Liver (tissue), 8 donors: ENCODE measurements at regions not wholly inside any gene's neighbourhood (a gene's known extent, or its start where the extent isn't known, plus 50 kb on each side); places are given as distances from the start of the nearest gene placed in this dataset.
A peak's percentile ranks its signal among the peaks of the same experiment; 100 is the strongest.

Source experiments
- DNase-seq: peaks from one replicate; pipeline ENCODE4 v3.0.0-alpha.2; 2017; ENCODE audit warnings: low spot score
- H3K27ac ChIP-seq, 2 donors: one replicate each; pipeline ENCODE4 v1.7.0; 2013; ENCODE audit warnings: inconsistent platforms in 2 of 2, low read length in 2 of 2, control low read depth in 1 of 2, low read depth in 1 of 2, mild to moderate bottlenecking in 1 of 2
- H3K27me3 ChIP-seq, 4 donors: one replicate each; pipeline versions ENCODE4 v1.6.1 to v1.7.0; 2013; ENCODE audit warnings: low read length in 3 of 4, inconsistent platforms in 1 of 4, mild to moderate bottlenecking in 1 of 4, moderate library complexity in 1 of 4; ENCODE audit not compliant: control insufficient read depth in 4 of 4, insufficient read depth in 4 of 4
- H3K36me3 ChIP-seq, 4 donors: one replicate each; pipeline versions ENCODE4 v1.6.1 to v1.7.0; 2013; ENCODE audit warnings: low read length in 3 of 4, mild to moderate bottlenecking in 3 of 4, low read depth in 1 of 4, moderate library complexity in 1 of 4; ENCODE audit not compliant: control insufficient read depth in 4 of 4, insufficient read depth in 3 of 4
- H3K4me1 ChIP-seq, 4 donors: one replicate each; pipeline versions ENCODE4 v1.6.1 to v1.7.0; 2013; ENCODE audit warnings: low read length in 3 of 4, mild to moderate bottlenecking in 3 of 4, moderate library complexity in 1 of 4; ENCODE audit not compliant: control insufficient read depth in 4 of 4, insufficient read depth in 4 of 4
- H3K4me3 ChIP-seq, 3 donors: one replicate each; pipeline versions ENCODE4 v1.6.1 to v1.7.0; 2013; ENCODE audit warnings: low read length in 3 of 3, control low read depth in 1 of 3, low read depth in 1 of 3, mild to moderate bottlenecking in 1 of 3
- H3K9ac ChIP-seq, 2 donors: one replicate each; pipeline ENCODE4 v1.7.0; 2013; ENCODE audit warnings: low read length in 2 of 2, mild to moderate bottlenecking in 2 of 2, moderate library complexity in 2 of 2, control low read depth in 1 of 2, low read depth in 1 of 2
- H3K9me3 ChIP-seq, 4 donors: one replicate each; pipeline versions ENCODE4 v1.6.1 to v1.7.0; 2013; ENCODE audit warnings: low read length in 3 of 4; ENCODE audit not compliant: control insufficient read depth in 4 of 4
- EGR1 ChIP-seq, 2 donors: IDR thresholded peaks; 2 replicates each; pipeline ENCODE4 v1.6.1; 2016 to 2018; ENCODE audit warnings: antibody characterized with exemption in 2 of 2, low read depth in 2 of 2
- FOXA1 ChIP-seq: IDR thresholded peaks from 2 replicates; pipeline ENCODE4 v1.6.1; 2016; ENCODE audit warnings: antibody characterized with exemption
- GABPA ChIP-seq, 2 donors: IDR thresholded peaks in 1 of 2; conservative IDR thresholded peaks in 1 of 2; 2 replicates each; pipeline ENCODE4 v1.6.1; 2016; ENCODE audit warnings: antibody characterized with exemption in 2 of 2, mild to moderate bottlenecking in 1 of 2, moderate library complexity in 1 of 2
- HNF4A ChIP-seq, 2 donors: conservative IDR thresholded peaks; 2 replicates each; pipeline ENCODE4 v1.6.1; 2016; ENCODE audit warnings: antibody characterized with exemption in 2 of 2, mild to moderate bottlenecking in 2 of 2
- HNF4G ChIP-seq: IDR thresholded peaks from 2 replicates; pipeline ENCODE4 v1.6.1; 2016; ENCODE audit warnings: antibody characterized with exemption
- JUND ChIP-seq, 2 donors: IDR thresholded peaks; 2 replicates each; pipeline ENCODE4 v1.6.1; 2016; ENCODE audit warnings: antibody characterized with exemption in 2 of 2
- NR2F2 ChIP-seq: IDR thresholded peaks from 2 replicates; pipeline ENCODE4 v1.6.1; 2016; ENCODE audit warnings: antibody characterized with exemption
- RAD21 ChIP-seq, 2 donors: IDR thresholded peaks; 2 replicates each; pipeline ENCODE4 v1.6.1; 2016; ENCODE audit warnings: antibody characterized with exemption in 2 of 2, mild to moderate bottlenecking in 2 of 2
- REST ChIP-seq: IDR thresholded peaks from 2 replicates; pipeline ENCODE4 v1.6.1; 2016; ENCODE audit warnings: antibody characterized with exemption, mild to moderate bottlenecking
- SP1 ChIP-seq: IDR thresholded peaks from 2 replicates; pipeline ENCODE4 v1.6.1; 2018; ENCODE audit warnings: antibody characterized with exemption, mild to moderate bottlenecking
- TAF1 ChIP-seq: conservative IDR thresholded peaks from 2 replicates; pipeline ENCODE4 v1.6.1; 2016; ENCODE audit warnings: antibody characterized with exemption, mild to moderate bottlenecking
- YY1 ChIP-seq: IDR thresholded peaks from 2 replicates; pipeline ENCODE4 v1.6.1; 2016; ENCODE audit warnings: antibody characterized with exemption, mild to moderate bottlenecking
- ZBTB33 ChIP-seq: IDR thresholded peaks from 2 replicates; pipeline ENCODE4 v1.6.1; 2016; ENCODE audit warnings: antibody characterized with exemption
- WGBS: extraction: QIAGEN DNeasy Blood & Tissue Kit; methylation state at CpG from one replicate; pipeline ENCODE4 v1.1.7; 2013; 5-methylcytosine and 5-hydroxymethylcytosine counted together
- TF ChIP-seq, protein P1 (sequence below): IDR thresholded peaks from 2 replicates; pipeline ENCODE4 v1.6.1; 2016; ENCODE audit warnings: antibody characterized with exemption
- TF ChIP-seq, protein P2 (sequence below): fragments of 150-350 bp; IDR thresholded peaks from 2 replicates; pipeline ENCODE4 v1.5.1; 2017; ENCODE audit warnings: improper control_type of control experiment, low read depth, low read length; ENCODE audit not compliant: missing input control
- donor health status: healthy.
- donor health status: healthy.
- donor health status: healthy.
- donor health status: healthy.
- donor health status: healthy.

- H3K4me3 ChIP-seq, result peak overlapping the region; percentile 93 to 95 (median 95)
- no peaks in the 10 kb centered on the region for H3K9me3 ChIP-seq
- peaks cover 0 to 15% (median 6%) of the 10 kb centered on the region in 4 donors for H3K4me1 ChIP-seq
- DNase-seq, result peak; percentile 36
- no peak for TF ChIP-seq REST
- TF ChIP-seq TAF1, result no peak
- 1% methylated on average over 61 of the region's 61 CpGs for WGBS
- no peaks in the 10 kb centered on the region for H3K27me3 ChIP-seq
- peak overlapping the region; percentile 93 to 99 for H3K27ac ChIP-seq
- no peaks in the 10 kb centered on the region for H3K36me3 ChIP-seq
- peak overlapping the region; percentile 31 to 74 for H3K9ac ChIP-seq
Measured at GRCh38 chr1:84078108-84078841, 65.8 kb upstream of the PRKACB start.

DNA sequence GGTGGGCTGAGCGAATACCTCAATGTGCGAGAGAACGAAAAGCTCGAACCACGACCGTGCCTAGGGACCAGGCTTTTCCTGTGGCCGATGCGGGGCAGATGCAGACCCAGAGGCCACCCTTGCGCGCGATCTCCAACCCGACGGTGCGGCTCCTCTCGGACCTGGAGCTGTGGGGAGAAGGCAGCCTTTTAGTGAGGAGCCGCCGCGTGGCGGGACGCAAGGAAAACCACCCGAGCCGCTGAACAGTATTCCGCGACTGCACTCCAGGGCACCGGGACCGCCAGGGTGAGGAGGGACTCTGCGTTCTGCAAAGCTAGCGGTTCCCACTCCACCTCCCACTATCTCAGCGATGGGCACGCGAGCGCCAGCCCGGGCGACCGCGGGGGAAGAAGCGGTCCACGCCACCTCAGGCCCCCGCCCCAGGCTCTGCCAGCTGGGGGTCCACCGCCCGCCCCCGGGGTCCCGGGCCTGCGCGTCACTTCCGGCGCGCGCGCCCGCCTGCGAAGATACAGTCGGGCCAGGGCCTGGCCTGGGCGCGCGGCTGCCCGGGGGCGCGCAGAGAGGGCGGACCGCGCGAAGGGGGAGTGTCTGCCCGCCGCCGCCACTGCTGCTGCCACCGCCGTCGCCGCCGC is 66.5 kb upstream of the PRKACB start:
- Histone ChIP-seq H3K27ac (peak overlapping the region; percentile 93 to 99), H3K36me3 (no peaks in the 10 kb centered on the region), H3K9me3 (no peaks in the 10 kb centered on the region), H3K27me3 (no peaks in the 10 kb centered on the region), H3K9ac (peak overlapping the region; percentile 94 to 97), H3K4me3 (peak overlapping the region; percentile 93 to 95 (median 95)), H3K4me1 (peaks cover 0 to 15% (median 6%) of the 10 kb centered on the region in 4 donors)
- peak; percentile 79 for DNase-seq
- WGBS, result under 1% methylated on average over 71 of the region's 71 CpGs
- TF ChIP-seq, protein P1, sequence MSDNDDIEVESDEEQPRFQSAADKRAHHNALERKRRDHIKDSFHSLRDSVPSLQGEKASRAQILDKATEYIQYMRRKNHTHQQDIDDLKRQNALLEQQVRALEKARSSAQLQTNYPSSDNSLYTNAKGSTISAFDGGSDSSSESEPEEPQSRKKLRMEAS, result no peak
- TF ChIP-seq GABPA (IDR thresholded peaks at IDR 0.05 in 1 of 2, conservative IDR thresholded peaks at IDR 0.05 in 1 of 2), result peak in 1 of 2 donors; percentile 61
- TF ChIP-seq TAF1, result peak; percentile 53
- TF ChIP-seq YY1, result peak; percentile 41

- Histone ChIP-seq H3K9ac (no peak overlapping the region), H3K36me3 (no peaks in the 10 kb centered on the region), H3K9me3 (no peaks in the 10 kb centered on the region), H3K27me3 (no peaks in the 10 kb centered on the region), H3K4me1 (peaks cover 0 to 5% (median 1%) of the 10 kb centered on the region in 4 donors), H3K27ac (no peak overlapping the region), H3K4me3 (no peak overlapping the region)
- DNase-seq, result no peak
- WGBS, result 91% methylated on average over 3 of the region's 3 CpGs
- no peak for TF ChIP-seq HNF4G
- TF ChIP-seq FOXA1, result no peak
- TF ChIP-seq, protein P2, sequence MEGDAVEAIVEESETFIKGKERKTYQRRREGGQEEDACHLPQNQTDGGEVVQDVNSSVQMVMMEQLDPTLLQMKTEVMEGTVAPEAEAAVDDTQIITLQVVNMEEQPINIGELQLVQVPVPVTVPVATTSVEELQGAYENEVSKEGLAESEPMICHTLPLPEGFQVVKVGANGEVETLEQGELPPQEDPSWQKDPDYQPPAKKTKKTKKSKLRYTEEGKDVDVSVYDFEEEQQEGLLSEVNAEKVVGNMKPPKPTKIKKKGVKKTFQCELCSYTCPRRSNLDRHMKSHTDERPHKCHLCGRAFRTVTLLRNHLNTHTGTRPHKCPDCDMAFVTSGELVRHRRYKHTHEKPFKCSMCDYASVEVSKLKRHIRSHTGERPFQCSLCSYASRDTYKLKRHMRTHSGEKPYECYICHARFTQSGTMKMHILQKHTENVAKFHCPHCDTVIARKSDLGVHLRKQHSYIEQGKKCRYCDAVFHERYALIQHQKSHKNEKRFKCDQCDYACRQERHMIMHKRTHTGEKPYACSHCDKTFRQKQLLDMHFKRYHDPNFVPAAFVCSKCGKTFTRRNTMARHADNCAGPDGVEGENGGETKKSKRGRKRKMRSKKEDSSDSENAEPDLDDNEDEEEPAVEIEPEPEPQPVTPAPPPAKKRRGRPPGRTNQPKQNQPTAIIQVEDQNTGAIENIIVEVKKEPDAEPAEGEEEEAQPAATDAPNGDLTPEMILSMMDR, result no peak
- TF ChIP-seq NR2F2, result no peak
- no peak for TF ChIP-seq HNF4A (conservative IDR thresholded peaks at IDR 0.05)
- no peak for TF ChIP-seq TAF1
- no peak for TF ChIP-seq GABPA (IDR thresholded peaks at IDR 0.05 in 1 of 2, conservative IDR thresholded peaks at IDR 0.05 in 1 of 2)
- no peak for TF ChIP-seq ZBTB33
- no peak for TF ChIP-seq RAD21 (IDR thresholded peaks at IDR 0.05)
- no peak for TF ChIP-seq JUND (IDR thresholded peaks at IDR 0.05)
- no peak for TF ChIP-seq EGR1 (IDR thresholded peaks at IDR 0.05; ENCODE audit: low read depth in 2 of 2)
- TF ChIP-seq YY1, result no peak
- TF ChIP-seq SP1, result no peak
- TF ChIP-seq, protein P1, result no peak
Measured at GRCh38 chr1:84073266-84073665, 70.8 kb upstream of the PRKACB start.
